Mesothelial cell of epicardium (in vitro differentiated cells): ENCODE measurements at regions not wholly inside any gene's neighbourhood (a gene's known extent, or its start where the extent isn't known, plus 50 kb on each side); places are given as distances from the start of the nearest gene placed in this dataset.

Experiments used
- DNase-seq, 2 experiments: peaks; one replicate each; pipeline ENCODE4 v3.0.0; 2021; ENCODE audit warnings: low spot score in 2 of 2; ENCODE audit not compliant: unreplicated experiment in 2 of 2
- H3K27ac Mint-ChIP-seq: 2 replicates; pipeline ENCODE4 v1.8.0; 2021; ENCODE audit warnings: mixed read lengths
- H3K27me3 Mint-ChIP-seq: 2 replicates; pipeline ENCODE4 v1.8.0; 2021; ENCODE audit warnings: low read depth, mixed read lengths
- H3K36me3 Mint-ChIP-seq: 2 replicates; pipeline ENCODE4 v1.8.0; 2021; ENCODE audit warnings: mixed read lengths
- H3K4me1 Mint-ChIP-seq: 2 replicates; pipeline ENCODE4 v1.8.0; 2021; ENCODE audit warnings: mixed read lengths
- H3K4me3 Mint-ChIP-seq: 2 replicates; pipeline ENCODE4 v1.8.0; 2021; ENCODE audit warnings: mild to moderate bottlenecking, moderate library complexity, mixed read lengths
- H3K9me3 Mint-ChIP-seq: 2 replicates; pipeline ENCODE4 v1.8.0; 2021; ENCODE audit warnings: mixed read lengths
- TF ChIP-seq, protein P1 (sequence below): fragments of 200-600 bp; sonication (generic); IDR thresholded peaks from one replicate; pipeline ENCODE4 v1.5.0; 2021; ENCODE audit warnings: antibody characterized with exemption; ENCODE audit not compliant: unreplicated experiment

DNA sequence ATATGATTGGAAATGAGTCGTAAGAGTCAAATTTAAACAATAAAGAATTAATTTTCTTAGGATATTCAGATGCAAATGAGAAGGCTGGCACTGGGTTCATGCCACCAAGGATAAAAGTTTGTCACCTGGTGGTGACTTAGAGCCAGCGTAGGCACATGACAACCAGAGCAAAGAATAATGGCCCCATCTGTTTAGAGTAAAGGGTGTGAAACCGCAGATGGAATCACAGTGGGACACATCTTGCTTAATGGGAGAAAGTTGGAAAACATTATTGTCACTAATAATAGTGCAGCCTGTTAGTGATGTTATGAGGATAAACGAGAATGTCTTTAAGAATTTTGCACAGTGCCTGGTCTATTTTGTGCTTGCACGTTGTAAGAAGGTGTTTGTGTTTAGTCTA is 727.8 kb downstream of the QKI start:
- Mint-ChIP-seq H3K36me3 (no peaks in the 10 kb centered on the region), H3K27me3 (no peaks in the 10 kb centered on the region), H3K27ac (no peak overlapping the region), H3K9me3 (peaks cover 5% of the 10 kb centered on the region), H3K4me3 (no peak overlapping the region), H3K4me1 (no peaks in the 10 kb centered on the region)
- no peak for DNase-seq
- TF ChIP-seq, protein P1, sequence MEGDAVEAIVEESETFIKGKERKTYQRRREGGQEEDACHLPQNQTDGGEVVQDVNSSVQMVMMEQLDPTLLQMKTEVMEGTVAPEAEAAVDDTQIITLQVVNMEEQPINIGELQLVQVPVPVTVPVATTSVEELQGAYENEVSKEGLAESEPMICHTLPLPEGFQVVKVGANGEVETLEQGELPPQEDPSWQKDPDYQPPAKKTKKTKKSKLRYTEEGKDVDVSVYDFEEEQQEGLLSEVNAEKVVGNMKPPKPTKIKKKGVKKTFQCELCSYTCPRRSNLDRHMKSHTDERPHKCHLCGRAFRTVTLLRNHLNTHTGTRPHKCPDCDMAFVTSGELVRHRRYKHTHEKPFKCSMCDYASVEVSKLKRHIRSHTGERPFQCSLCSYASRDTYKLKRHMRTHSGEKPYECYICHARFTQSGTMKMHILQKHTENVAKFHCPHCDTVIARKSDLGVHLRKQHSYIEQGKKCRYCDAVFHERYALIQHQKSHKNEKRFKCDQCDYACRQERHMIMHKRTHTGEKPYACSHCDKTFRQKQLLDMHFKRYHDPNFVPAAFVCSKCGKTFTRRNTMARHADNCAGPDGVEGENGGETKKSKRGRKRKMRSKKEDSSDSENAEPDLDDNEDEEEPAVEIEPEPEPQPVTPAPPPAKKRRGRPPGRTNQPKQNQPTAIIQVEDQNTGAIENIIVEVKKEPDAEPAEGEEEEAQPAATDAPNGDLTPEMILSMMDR = no peak

DNA sequence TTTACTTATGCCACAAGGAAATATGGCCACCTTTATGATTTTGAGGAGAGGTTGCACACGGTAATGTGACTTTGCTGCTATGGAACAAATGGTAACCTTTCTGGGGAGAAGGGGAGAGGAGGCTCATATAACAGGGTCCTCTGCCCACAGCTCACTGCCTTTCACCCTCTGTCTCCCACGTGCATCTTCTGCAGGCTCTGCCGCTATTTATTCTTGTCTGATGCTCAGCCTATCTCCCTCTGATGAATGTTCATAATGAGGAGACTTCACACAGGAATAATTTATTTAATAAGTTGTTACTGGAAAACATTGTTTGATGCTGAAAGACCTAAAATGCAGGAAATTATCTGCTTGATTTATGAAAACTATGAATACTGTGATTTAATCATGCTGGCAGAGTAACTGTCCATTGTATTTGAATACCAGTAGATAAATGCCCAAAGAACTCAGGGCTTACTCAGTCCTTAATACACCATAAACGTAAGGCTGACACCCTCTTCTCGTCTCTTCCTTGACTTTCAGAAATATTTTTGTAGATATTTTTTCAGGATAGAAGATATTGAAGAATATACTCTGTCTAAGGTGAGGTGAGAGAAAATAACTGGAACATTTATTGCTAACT is 721.1 kb downstream of the QKI start:
- H3K27me3 Mint-ChIP-seq = peaks cover 3% of the 10 kb centered on the region
- H3K36me3 Mint-ChIP-seq = no peaks in the 10 kb centered on the region
- H3K4me1 Mint-ChIP-seq = no peaks in the 10 kb centered on the region
- no peak for DNase-seq
- H3K9me3 Mint-ChIP-seq = no peaks in the 10 kb centered on the region
- H3K4me3 Mint-ChIP-seq = no peak overlapping the region
- H3K27ac Mint-ChIP-seq = no peak overlapping the region
- TF ChIP-seq, protein P1 = no peak

DNA sequence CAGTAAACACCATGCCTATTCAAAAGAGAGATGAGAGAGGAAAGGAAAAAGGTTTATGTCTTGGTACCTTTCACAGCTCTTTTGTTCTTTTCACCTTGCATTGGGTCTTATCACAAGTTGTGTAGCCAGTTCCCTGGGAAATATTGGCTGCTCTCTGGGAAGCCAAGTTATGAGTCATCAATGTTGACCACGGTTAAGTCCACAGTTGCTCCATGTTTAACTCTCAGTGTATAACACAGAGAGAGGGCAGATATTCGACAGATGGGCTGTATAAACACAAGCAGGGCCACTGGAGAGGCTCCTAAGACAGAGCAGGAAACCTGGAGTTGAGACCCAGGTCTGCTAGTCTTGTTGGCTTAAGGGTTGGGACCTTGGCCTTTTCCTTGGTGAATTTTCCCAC is 718.6 kb downstream of the QKI start:
- no peak overlapping the region for H3K27ac Mint-ChIP-seq
- H3K36me3 Mint-ChIP-seq = no peaks in the 10 kb centered on the region
- no peak for DNase-seq
- TF ChIP-seq, protein P1 = no peak
- no peaks in the 10 kb centered on the region for H3K9me3 Mint-ChIP-seq
- H3K4me3 Mint-ChIP-seq = no peak overlapping the region
- H3K27me3 Mint-ChIP-seq = peaks cover 3% of the 10 kb centered on the region
- H3K4me1 Mint-ChIP-seq = no peaks in the 10 kb centered on the region

DNA sequence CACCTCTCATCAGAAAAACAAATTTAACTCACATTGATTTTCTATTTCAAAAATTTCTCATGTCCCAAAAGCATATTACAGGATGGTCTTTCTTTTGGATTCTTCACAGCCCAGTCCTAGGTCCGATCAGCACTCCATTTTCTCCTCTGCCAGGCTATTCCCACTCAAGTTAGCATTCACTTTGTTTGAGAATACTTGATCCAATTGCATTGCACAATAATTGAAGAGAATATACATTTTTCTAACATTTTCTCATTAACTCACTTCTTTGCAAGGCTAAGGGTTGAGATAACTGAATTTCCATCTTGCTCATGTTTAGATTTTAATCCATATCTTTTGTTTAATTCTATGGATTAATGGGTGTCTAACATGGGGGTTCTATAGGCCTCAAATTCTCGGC is 716.1 kb downstream of the QKI start:
- H3K4me1 Mint-ChIP-seq = no peaks in the 10 kb centered on the region
- no peaks in the 10 kb centered on the region for H3K36me3 Mint-ChIP-seq
- DNase-seq = no peak
- H3K27ac Mint-ChIP-seq = no peak overlapping the region
- TF ChIP-seq, protein P1 = no peak
- H3K4me3 Mint-ChIP-seq = no peak overlapping the region
- H3K9me3 Mint-ChIP-seq = no peaks in the 10 kb centered on the region
- H3K27me3 Mint-ChIP-seq = peaks cover 3% of the 10 kb centered on the region

DNA sequence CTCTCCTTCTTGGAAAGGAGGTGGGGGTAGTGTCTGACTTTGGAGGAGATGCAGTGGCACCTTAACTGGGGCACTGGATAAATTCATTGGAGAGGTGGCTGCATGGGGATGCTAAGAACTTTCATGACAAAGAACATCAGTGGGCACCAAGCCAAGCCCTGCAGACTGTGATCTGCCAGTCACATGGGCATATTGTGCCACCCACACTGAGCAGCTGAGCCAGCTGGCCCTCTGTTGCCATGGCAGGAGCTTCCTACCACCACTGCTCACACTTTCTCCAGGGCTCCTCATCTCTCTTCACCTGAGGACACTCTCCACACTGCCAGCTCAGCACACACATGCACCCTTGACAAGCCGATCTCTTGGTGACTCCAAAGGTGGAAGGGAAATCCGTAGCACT is 715.6 kb downstream of the QKI start:
- Mint-ChIP-seq H3K36me3 (no peaks in the 10 kb centered on the region), H3K4me3 (no peak overlapping the region), H3K27ac (no peak overlapping the region), H3K9me3 (no peaks in the 10 kb centered on the region), H3K4me1 (no peaks in the 10 kb centered on the region), H3K27me3 (peaks cover 1% of the 10 kb centered on the region)
- no peak for DNase-seq
- TF ChIP-seq, protein P1 = no peak

DNA sequence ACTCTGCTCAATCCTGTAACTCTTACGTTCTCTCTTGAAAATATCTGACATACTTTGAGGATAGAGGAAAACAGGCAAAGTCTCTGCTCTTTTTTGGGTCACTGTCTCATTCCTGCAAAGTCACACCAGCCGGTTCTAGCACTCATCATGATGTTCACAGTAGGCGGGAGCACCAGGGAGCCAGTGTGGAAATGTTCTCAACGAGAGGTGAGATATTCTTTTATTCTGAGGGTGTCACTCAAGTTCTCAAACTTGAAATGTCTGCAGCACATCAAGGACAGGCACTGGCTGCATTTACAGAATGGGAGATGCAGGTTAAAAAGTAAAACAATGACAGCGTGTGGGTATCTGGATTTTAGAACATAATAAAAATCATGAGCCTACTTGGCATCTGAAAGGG is 714.7 kb downstream of the QKI start:
- Mint-ChIP-seq H3K36me3 (no peaks in the 10 kb centered on the region), H3K9me3 (no peaks in the 10 kb centered on the region), H3K27ac (no peak overlapping the region), H3K4me1 (no peaks in the 10 kb centered on the region), H3K4me3 (no peak overlapping the region), H3K27me3 (no peaks in the 10 kb centered on the region)
- no peak for DNase-seq
- TF ChIP-seq, protein P1 = no peak
